IPS-20b (cell line): ENCODE measurements at regions not wholly inside any gene's neighbourhood (a gene's known extent, or its start where the extent isn't known, plus 50 kb on each side); places are given as distances from the start of the nearest gene placed in this dataset.
"Not testable (repeated sequence)": the region's sequence is repeated elsewhere in the genome, so short reads cannot be mapped to it uniquely, and the experiment has no call there.

ENCODE experiments used
- H3K27ac ChIP-seq: one replicate; pipeline ENCODE4 v1.5.1; 2013; ENCODE audit warnings: low read length
- H3K27me3 ChIP-seq: 2 replicates; pipeline ENCODE4 v1.6.1; 2013; ENCODE audit warnings: mild to moderate bottlenecking, low read length, inconsistent platforms; ENCODE audit not compliant: insufficient read depth
- H3K36me3 ChIP-seq: 2 replicates; pipeline ENCODE4 v1.6.1; 2013; ENCODE audit warnings: low read depth, mild to moderate bottlenecking, inconsistent platforms, low read length, moderate library complexity; ENCODE audit not compliant: insufficient read depth
- H3K4me1 ChIP-seq: 2 replicates; pipeline ENCODE4 v1.6.1; 2013; ENCODE audit warnings: mild to moderate bottlenecking, control low read depth, inconsistent platforms, low read length, moderate library complexity; ENCODE audit not compliant: insufficient read depth
- H3K4me3 ChIP-seq: 2 replicates; pipeline ENCODE4 v1.5.1; 2013; ENCODE audit warnings: mild to moderate bottlenecking, low read length, inconsistent platforms
- H3K9ac ChIP-seq: 2 replicates; pipeline ENCODE4 v1.6.1; 2013; ENCODE audit warnings: low read depth, mild to moderate bottlenecking, inconsistent platforms, low read length, moderate library complexity
- H3K9me3 ChIP-seq: 2 replicates; pipeline ENCODE4 v1.6.1; 2013; ENCODE audit warnings: mild to moderate bottlenecking, low read depth, low read length, inconsistent platforms; ENCODE audit not compliant: insufficient read depth

DNA sequence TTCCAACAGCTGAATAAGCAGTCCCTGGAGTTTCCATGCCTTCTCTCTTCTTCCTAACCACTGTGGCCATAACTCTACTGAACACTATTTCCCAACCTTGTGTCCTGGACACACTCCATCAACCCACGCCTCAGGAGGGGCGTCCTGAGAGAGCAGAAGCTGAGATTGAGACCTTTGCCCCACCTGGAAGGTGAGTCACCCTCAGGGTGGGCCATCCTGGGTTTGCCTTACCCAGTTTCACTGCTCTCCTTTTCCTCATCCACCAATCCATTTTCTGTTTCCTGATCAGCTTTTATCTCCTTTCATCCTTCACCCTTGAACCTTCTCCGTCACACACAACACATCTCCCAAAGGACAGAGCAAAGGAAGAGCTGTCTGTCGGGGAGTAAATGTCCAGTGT lies 91.4 kb downstream of the TMEM130 start:
- H3K4me1 ChIP-seq = peaks cover 9% of the 10 kb centered on the region; the same call in 1 of the 2 replicates

DNA sequence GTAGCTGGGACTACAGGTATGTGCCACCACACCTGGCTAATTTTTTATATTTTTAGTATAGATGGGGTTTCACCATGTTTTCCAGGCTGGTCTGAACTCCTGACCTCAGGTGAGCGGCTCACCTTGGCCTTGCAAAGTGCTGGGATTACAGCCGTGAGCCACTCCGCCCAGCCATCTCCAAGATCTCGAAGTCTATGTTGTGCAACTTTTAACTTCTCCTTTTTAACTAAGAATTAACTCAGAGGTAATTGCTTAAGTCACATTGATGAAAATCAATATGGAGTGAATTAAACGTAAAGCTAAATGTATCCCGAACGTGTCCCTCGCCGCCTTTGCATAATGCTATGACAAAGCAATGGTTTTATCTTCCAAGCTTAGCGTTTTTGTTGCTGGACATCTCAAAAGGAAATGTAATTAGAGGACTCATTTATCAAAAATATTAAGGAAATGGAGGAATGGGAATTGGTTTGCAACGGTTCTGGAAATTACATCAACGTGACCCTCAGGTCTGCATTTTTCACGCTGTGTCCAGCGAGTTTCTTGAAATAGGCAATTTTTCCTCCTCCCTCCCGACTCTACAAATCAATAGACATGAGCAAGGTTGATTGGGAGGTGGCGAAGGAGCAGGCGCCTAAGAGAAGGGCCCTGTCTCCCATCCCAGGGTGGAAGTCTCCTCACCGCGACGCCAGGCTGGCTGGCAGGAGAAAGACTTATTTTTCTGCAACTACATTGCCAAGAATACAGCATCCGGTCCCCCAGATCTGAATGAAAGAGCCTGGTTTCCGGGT lies 89.8 kb downstream of the TMEM130 start:
- H3K9me3 ChIP-seq = no peaks in the 10 kb centered on the region; the same call in 1 of the 2 replicates
- H3K9ac ChIP-seq = no peak overlapping the region
- no peaks in the 10 kb centered on the region for H3K36me3 ChIP-seq
- peaks cover 7% of the 10 kb centered on the region; the same call in 1 of the 2 replicates for H3K4me1 ChIP-seq
- no peaks in the 10 kb centered on the region for H3K27me3 ChIP-seq
- no peak overlapping the region for H3K4me3 ChIP-seq
- H3K27ac ChIP-seq = no peak overlapping the region

More for the DNA sequence above, 91.4 kb downstream of the TMEM130 start:
- Histone ChIP-seq H3K27ac (no peak overlapping the region), H3K9me3 (no peaks in the 10 kb centered on the region; the same call in 1 of the 2 replicates), H3K9ac (no peak overlapping the region), H3K4me3 (no peak overlapping the region), H3K27me3 (no peaks in the 10 kb centered on the region), H3K36me3 (no peaks in the 10 kb centered on the region)

DNA sequence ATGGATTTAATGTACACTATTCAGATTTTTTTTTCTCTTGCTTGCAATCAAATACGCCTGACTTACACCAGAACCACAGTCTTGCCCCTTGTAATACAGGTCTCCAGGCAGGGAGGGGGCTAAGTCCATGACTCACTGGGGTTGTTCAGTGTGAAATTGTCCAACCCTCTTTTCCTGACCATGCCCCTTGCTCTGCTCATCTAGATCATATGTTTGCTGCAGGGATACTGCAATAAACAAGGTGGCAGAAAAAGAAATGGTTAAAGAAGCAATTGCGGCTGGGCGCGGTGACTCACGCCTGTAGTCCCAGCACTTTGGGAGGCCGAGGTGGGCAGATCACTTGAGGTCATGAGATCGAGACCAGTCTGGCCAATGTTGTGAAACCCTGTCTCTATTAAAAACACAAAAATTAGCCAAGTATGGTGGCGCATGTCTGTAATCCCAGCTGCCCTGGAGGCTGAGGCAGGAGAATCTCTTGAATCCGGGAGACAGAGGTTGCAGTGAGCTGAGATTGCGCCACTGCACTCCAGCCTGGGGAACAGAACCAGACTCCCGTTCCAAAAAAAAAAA lies 85.5 kb downstream of the TMEM130 start:
- Histone ChIP-seq H3K36me3 (no peaks in the 10 kb centered on the region), H3K27ac (no peak overlapping the region), H3K4me1 (peaks cover 5% of the 10 kb centered on the region; the same call in 1 of the 2 replicates), H3K9me3 (no peaks in the 10 kb centered on the region; the same call in 1 of the 2 replicates), H3K27me3 (no peaks in the 10 kb centered on the region), H3K4me3 (no peak overlapping the region), H3K9ac (no peak overlapping the region)

DNA sequence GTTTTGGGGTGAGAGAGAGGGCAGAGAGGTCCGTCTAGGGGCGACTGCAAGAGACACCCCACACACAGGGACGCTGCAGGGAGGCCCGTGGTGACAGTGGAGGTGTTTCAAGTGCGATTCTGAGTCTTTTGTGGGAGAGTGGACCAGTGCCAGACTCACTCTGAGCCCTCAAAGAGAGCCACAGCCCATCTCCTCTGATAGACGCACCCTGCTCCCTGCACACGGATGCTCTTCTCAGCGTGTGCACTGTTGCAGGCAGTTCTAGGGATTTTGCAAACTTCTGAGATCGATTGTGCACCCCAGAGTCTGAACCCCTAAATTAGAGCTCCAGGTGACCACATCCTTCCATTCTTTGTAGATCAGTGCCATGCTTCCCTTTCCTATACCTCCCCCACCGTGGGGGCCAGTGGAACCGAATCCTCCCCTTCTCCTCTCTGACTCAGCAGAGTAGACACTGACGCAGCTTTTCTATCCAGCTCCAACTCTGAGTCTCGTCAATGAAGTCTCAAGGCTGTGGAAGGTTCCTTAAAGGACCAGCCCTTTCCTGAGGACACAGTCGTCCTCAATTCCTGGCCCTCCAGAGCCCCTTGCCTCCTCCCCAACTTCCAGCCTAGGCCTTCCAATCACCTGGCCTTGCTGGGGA lies 83.8 kb downstream of the TMEM130 start:
- Histone ChIP-seq H3K27me3 (no peaks in the 10 kb centered on the region), H3K9me3 (no peaks in the 10 kb centered on the region; the same call in 1 of the 2 replicates), H3K36me3 (no peaks in the 10 kb centered on the region), H3K9ac (no peak overlapping the region), H3K4me1 (no peaks in the 10 kb centered on the region; the same call in 1 of the 2 replicates), H3K27ac (no peak overlapping the region), H3K4me3 (no peak overlapping the region)

DNA sequence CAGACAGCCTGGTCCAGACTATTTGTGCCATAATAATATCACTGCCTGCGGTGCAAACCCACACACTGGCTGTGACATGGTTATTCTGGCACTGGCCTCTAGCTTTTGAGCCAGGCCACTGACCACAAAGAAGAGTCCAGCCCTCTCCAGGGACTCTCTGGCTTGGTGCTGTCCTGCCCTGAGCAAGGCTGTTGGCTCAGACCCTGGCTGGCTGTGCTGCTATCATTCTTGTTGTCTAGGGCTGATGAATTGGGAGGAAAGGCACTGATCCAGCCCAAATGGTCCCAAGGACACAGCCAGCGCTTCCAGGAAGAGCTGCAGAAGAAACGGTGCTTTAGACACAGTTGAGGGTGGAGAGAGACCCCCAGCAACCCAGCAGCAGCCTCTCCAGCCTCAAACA lies 80.8 kb downstream of the TMEM130 start:
- no peak overlapping the region for H3K9ac ChIP-seq
- no peaks in the 10 kb centered on the region for H3K9me3 ChIP-seq
- H3K27ac ChIP-seq = no peak overlapping the region

DNA sequence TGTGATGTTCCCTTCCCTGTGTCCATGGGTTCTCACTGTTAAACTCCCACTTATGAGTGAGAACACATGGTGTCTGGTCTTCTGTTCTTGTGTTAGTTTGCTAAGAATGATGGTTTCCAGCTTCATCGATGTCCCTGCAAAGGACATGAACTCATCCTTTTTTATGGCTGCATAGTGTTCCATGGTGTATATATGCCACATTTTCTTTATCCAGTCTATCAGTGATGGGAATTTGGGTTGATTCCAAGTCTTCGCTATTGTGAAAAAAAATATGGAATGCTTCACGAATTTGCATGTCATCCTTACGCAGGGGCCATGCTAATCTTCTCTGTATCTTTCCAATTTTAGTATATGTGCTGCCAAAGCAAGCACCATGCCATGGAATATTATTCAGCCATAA lies 75.4 kb downstream of the TMEM130 start:
- H3K27ac ChIP-seq, H3K9me3 ChIP-seq, H3K4me1 ChIP-seq, H3K27me3 ChIP-seq, H3K4me3 ChIP-seq, H3K9ac ChIP-seq, H3K36me3 ChIP-seq: not testable (repeated sequence)

More for the DNA sequence above, 80.8 kb downstream of the TMEM130 start:
- no peak overlapping the region for H3K4me3 ChIP-seq
- no peaks in the 10 kb centered on the region for H3K4me1 ChIP-seq
- no peaks in the 10 kb centered on the region for H3K36me3 ChIP-seq
- no peaks in the 10 kb centered on the region for H3K27me3 ChIP-seq

DNA sequence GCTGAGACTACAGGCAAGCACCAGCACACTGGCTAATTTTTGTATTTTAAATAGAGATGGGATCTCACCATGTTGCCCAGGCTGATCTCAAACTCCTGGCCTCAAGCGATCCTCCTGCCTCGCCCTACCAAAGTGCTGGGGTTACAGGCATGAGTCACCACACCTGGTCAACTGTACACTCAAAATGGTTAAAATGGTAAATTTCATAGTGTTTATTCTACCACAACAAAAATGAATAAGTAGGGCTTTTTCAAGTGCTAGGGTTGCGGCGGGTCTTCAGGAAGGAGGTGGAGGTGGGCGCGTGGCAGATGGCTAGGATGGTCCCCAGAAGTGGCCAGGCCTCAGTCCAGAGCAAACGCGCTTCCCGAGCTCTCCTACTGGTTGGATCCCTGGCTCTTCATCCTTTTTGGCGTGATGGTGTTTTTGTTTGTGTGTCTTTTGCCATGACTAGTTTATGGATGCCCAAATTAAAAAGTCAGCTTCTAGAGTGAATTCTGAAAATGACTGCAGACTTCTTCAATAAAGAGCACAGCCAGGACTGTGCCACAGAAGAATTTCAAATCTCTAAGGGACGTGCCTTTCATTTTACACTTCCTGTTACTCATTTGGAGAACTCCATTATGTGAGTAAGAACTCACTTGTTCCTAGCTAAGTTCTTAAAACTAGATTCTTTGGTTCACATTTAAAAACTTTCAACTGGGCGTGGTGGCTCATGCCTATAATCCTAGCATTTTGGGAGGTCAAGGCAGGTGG lies 73.9 kb downstream of the TMEM130 start:
- no peaks in the 10 kb centered on the region for H3K27me3 ChIP-seq
- H3K27ac ChIP-seq = no peak overlapping the region
- H3K9ac ChIP-seq = no peak overlapping the region
- peaks cover 3% of the 10 kb centered on the region; the same call in 1 of the 2 replicates for H3K9me3 ChIP-seq
- no peak overlapping the region for H3K4me3 ChIP-seq
- no peaks in the 10 kb centered on the region for H3K36me3 ChIP-seq
- H3K4me1 ChIP-seq = no peaks in the 10 kb centered on the region
